CD4-positive, alpha-beta T cell treated with Interleukin-12 subunit alpha and Interleukin-12 subunit beta, for 1 hour (primary cell): ENCODE measurements at regions not wholly inside any gene's neighbourhood (a gene's known extent, or its start where the extent isn't known, plus 50 kb on each side); places are given as distances from the start of the nearest gene placed in this dataset.
"Not testable (repeated sequence)": the region's sequence is repeated elsewhere in the genome, so short reads cannot be mapped to it uniquely, and the experiment has no call there.

Experiments used
- DNase-seq: peaks from one replicate; pipeline ENCODE4 v3.0.0-alpha.2; 2020

- no peak for DNase-seq
These were observed 495.6 kb upstream of the KLF6 start for GRCh38 chr10:4280461-4281189.

- no peak for DNase-seq
These were observed 494.6 kb upstream of the KLF6 start for GRCh38 chr10:4279655-4280054.

GRCh38 chr10:4278186-4278585, 493.2 kb upstream of the KLF6 start:
- DNase-seq, result no peak

GRCh38 chr10:4276151-4276550, 491.1 kb upstream of the KLF6 start:
- no peak for DNase-seq

- not testable (repeated sequence) for DNase-seq
These were observed 489.7 kb upstream of the KLF6 start for GRCh38 chr10:4274671-4275070.

GRCh38 chr10:4271193-4271592, 486.2 kb upstream of the KLF6 start:
- DNase-seq, result no peak

- DNase-seq, result no peak
These were observed 485.1 kb upstream of the KLF6 start for GRCh38 chr10:4270116-4270515.

- not testable (repeated sequence) for DNase-seq
These were observed 483.5 kb upstream of the KLF6 start for GRCh38 chr10:4268490-4268889.

- no peak for DNase-seq
These were observed 482.2 kb upstream of the KLF6 start for GRCh38 chr10:4267086-4267773.

- DNase-seq, result no peak
These were observed 481.5 kb upstream of the KLF6 start for GRCh38 chr10:4266416-4267085.

- no peak for DNase-seq
These were observed 481.0 kb upstream of the KLF6 start for GRCh38 chr10:4265964-4266363.

- DNase-seq, result no peak
These were observed 479.3 kb upstream of the KLF6 start for GRCh38 chr10:4264209-4264865.

- no peak for DNase-seq
These were observed 478.6 kb upstream of the KLF6 start for GRCh38 chr10:4263601-4263921.

GRCh38 chr10:4262870-4263600, 478.0 kb upstream of the KLF6 start:
- DNase-seq, result no peak

GRCh38 chr10:4262449-4262848, 477.4 kb upstream of the KLF6 start:
- DNase-seq, result no peak

- no peak for DNase-seq
These were observed 475.6 kb upstream of the KLF6 start for GRCh38 chr10:4260483-4261124.

GRCh38 chr10:4257939-4258465, 473.0 kb upstream of the KLF6 start:
- DNase-seq, result no peak

GRCh38 chr10:4256971-4257370, 472.0 kb upstream of the KLF6 start:
- no peak for DNase-seq

GRCh38 chr10:4255751-4256150, 470.7 kb upstream of the KLF6 start:
- no peak for DNase-seq

GRCh38 chr10:4254101-4254994, 469.3 kb upstream of the KLF6 start:
- no peak for DNase-seq

- no peak for DNase-seq
These were observed 467.7 kb upstream of the KLF6 start for GRCh38 chr10:4252701-4253100.
